ENCODE measurements at regions not wholly inside any gene's neighbourhood (a gene's known extent, or its start where the extent isn't known, plus 50 kb on each side); places are given as distances from the start of the nearest gene placed in this dataset.

GRCh38 chr22:26974914-26975803 lies 317.8 kb downstream of the MIAT start:
- no peak for DNase-seq

- DNase-seq: no peak
These were observed 318.5 kb downstream of the MIAT start for GRCh38 chr22:26975865-26976264.

- DNase-seq: no peak
These were observed 320.5 kb downstream of the MIAT start for GRCh38 chr22:26977741-26978376.

GRCh38 chr22:26979294-26979693 lies 321.9 kb downstream of the MIAT start:
- DNase-seq: no peak

GRCh38 chr22:26981111-26981510 lies 323.7 kb downstream of the MIAT start:
- no peak for DNase-seq

- no peak for DNase-seq
These were observed 324.2 kb downstream of the MIAT start for GRCh38 chr22:26981541-26981940.

GRCh38 chr22:26983311-26983710 lies 325.9 kb downstream of the MIAT start:
- no peak for DNase-seq

- no peak for DNase-seq
These were observed 327.8 kb downstream of the MIAT start for GRCh38 chr22:26985206-26985605.

- DNase-seq: no peak
These were observed 328.8 kb downstream of the MIAT start for GRCh38 chr22:26985931-26986782.

GRCh38 chr22:26986884-26987283 lies 329.5 kb downstream of the MIAT start:
- DNase-seq: no peak

- DNase-seq: no peak
These were observed 333.3 kb downstream of the MIAT start for GRCh38 chr22:26990503-26991189.

GRCh38 chr22:26992556-26992955 lies 335.2 kb downstream of the MIAT start:
- no peak for DNase-seq

- DNase-seq: no peak
These were observed 336.5 kb downstream of the MIAT start for GRCh38 chr22:26993886-26994285.

- no peak for DNase-seq
These were observed 337.4 kb downstream of the MIAT start for GRCh38 chr22:26994801-26995200.

- no peak for DNase-seq
These were observed 337.8 kb downstream of the MIAT start for GRCh38 chr22:26995235-26995634.

GRCh38 chr22:26996154-26996553 lies 338.8 kb downstream of the MIAT start:
- DNase-seq: no peak

GRCh38 chr22:26998129-26998528 lies 340.7 kb downstream of the MIAT start:
- no peak for DNase-seq

- DNase-seq: no peak
These were observed 341.3 kb downstream of the MIAT start for GRCh38 chr22:26998716-26999115.

- DNase-seq: no peak
These were observed 345.9 kb downstream of the MIAT start for GRCh38 chr22:27003297-27003696.

GRCh38 chr22:27004434-27004833 lies 347.0 kb downstream of the MIAT start:
- DNase-seq: no peak

- no peak for DNase-seq
These were observed 351.1 kb downstream of the MIAT start for GRCh38 chr22:27008454-27008853.

- DNase-seq: no peak
These were observed 353.7 kb downstream of the MIAT start for GRCh38 chr22:27011133-27011532.

- no peak for DNase-seq
These were observed 354.3 kb downstream of the MIAT start for GRCh38 chr22:27011717-27012116.

All from stimulated activated CD4-positive, alpha-beta T cell treated with anti-CD3 and anti-CD28 coated beads, Interleukin-12 subunit alpha, Interleukin-12 subunit beta, amount 100 ng/mL, for 4 hours (primary cell).